ENCODE measurements at regions not wholly inside any gene's neighbourhood (a gene's known extent, or its start where the extent isn't known, plus 50 kb on each side); places are given as distances from the start of the nearest gene placed in this dataset.

DNA sequence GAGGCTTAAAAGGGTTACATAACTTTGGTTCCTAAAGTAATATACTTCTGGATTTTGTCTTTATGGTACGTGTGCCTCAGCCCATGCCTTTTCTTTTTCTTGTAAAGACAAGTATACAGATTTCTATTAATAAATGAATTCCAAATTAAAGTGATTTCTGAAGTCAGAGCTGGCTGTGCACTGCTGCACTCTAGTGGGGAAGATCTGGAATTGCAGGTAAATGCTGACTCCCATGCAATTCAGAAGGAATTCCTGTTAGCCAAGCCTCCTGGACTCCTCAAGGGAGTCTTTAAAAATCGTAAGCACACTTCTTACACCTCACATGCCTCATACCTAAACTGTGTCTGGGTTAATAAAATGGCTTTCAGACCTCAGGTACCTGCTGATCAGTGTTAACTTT, 118.4 kb upstream of the SLC7A1 start:
- TF ChIP-seq CTCF (IDR thresholded peaks at IDR 0.05; ENCODE audit: insufficient read depth, low read depth, low read length) (peak; percentile 83), EZH2 (IDR thresholded peaks at IDR 0.05; ENCODE audit: insufficient read depth, low read length) (no peak)
- FAIRE-seq (peak; percentile 17), DNase-seq (ENCODE audit: low read depth) (no peak)
- Histone ChIP-seq H4K20me1 (ENCODE audit: insufficient read depth, low read length) (no peaks in the 10 kb centered on the region), H2AFZ (ENCODE audit: low read depth, low read length) (no peak overlapping the region), H3K4me2 (ENCODE audit: low read length) (no peak overlapping the region), H3K9me3 (ENCODE audit: insufficient read depth, low read depth, low read length) (peaks cover 3% of the 10 kb centered on the region), H3K4me3 (ENCODE audit: insufficient read depth, low read depth, low read length) (no peak overlapping the region), H3K27ac (ENCODE audit: low read depth, low read length) (no peak overlapping the region), H3K36me3 (ENCODE audit: insufficient read depth, low read length) (no peaks in the 10 kb centered on the region), H3K79me2 (ENCODE audit: insufficient read depth, low read length) (no peaks in the 10 kb centered on the region), H3K4me1 (ENCODE audit: insufficient read depth, low read length) (no peaks in the 10 kb centered on the region), H3K9ac (ENCODE audit: low read length) (no peak overlapping the region), H3K27me3 (ENCODE audit: insufficient read depth, low read length) (peaks cover 1% of the 10 kb centered on the region)
- H3K36me3 Mint-ChIP-seq (ENCODE audit: low read depth, unreplicated experiment), result no peaks in the 10 kb centered on the region
- peaks cover 6% of the 10 kb centered on the region for H3K4me1 Mint-ChIP-seq (ENCODE audit: low read depth, unreplicated experiment)
- H3K9me3 Mint-ChIP-seq (ENCODE audit: unreplicated experiment), result no peaks in the 10 kb centered on the region
- H3K4me3 Mint-ChIP-seq (ENCODE audit: unreplicated experiment), result no peak overlapping the region
- peaks cover 18% of the 10 kb centered on the region for H3K27me3 Mint-ChIP-seq (ENCODE audit: low read depth, unreplicated experiment)
- H3K27ac Mint-ChIP-seq (ENCODE audit: unreplicated experiment), result no peak overlapping the region

DNA sequence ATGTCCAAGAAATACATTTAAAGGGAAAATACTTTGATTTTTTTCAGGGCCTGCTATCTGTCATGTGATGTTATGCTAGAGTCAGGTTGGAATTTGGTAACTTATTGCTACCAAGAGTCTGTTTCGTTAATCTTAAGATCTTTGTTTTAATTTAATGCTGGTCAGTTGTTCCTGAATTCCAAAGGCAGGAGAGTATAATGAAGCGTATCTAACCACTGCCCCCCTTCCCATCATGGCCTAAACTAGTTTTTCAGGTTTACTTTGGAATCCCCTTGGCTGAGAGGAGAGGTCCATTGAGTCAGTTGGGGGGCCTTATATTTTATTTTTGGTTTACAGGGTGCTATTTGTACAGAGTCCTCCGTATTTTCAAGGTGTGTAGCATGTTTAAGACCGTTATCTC, 116.3 kb upstream of the SLC7A1 start:
- FAIRE-seq, result no peak
- peaks cover 3% of the 10 kb centered on the region for H3K9me3 Mint-ChIP-seq (ENCODE audit: unreplicated experiment)

More for the DNA sequence above, 116.3 kb upstream of the SLC7A1 start:
- no peaks in the 10 kb centered on the region for H3K27me3 ChIP-seq (ENCODE audit: insufficient read depth, low read length)
- H3K79me2 ChIP-seq (ENCODE audit: insufficient read depth, low read length), result no peaks in the 10 kb centered on the region
- no peaks in the 10 kb centered on the region for H3K36me3 ChIP-seq (ENCODE audit: insufficient read depth, low read length)
- H3K4me1 Mint-ChIP-seq (ENCODE audit: low read depth, unreplicated experiment), result peaks cover 6% of the 10 kb centered on the region
- H3K9me3 ChIP-seq (ENCODE audit: insufficient read depth, low read depth, low read length), result peaks cover 3% of the 10 kb centered on the region
- no peak for DNase-seq (ENCODE audit: low read depth)
- no peak overlapping the region for H3K4me3 Mint-ChIP-seq (ENCODE audit: unreplicated experiment)
- no peaks in the 10 kb centered on the region for H3K36me3 Mint-ChIP-seq (ENCODE audit: low read depth, unreplicated experiment)
- H3K4me2 ChIP-seq (ENCODE audit: low read length), result no peak overlapping the region
- no peak overlapping the region for H3K9ac ChIP-seq (ENCODE audit: low read length)
- H3K27me3 Mint-ChIP-seq (ENCODE audit: low read depth, unreplicated experiment), result peaks cover 23% of the 10 kb centered on the region
- no peaks in the 10 kb centered on the region for H3K4me1 ChIP-seq (ENCODE audit: insufficient read depth, low read length)
- TF ChIP-seq CTCF (IDR thresholded peaks at IDR 0.05; ENCODE audit: insufficient read depth, low read depth, low read length) (no peak), EZH2 (IDR thresholded peaks at IDR 0.05; ENCODE audit: insufficient read depth, low read length) (no peak)
- H2AFZ ChIP-seq (ENCODE audit: low read depth, low read length), result no peak overlapping the region
- no peaks in the 10 kb centered on the region for H4K20me1 ChIP-seq (ENCODE audit: insufficient read depth, low read length)
- H3K4me3 ChIP-seq (ENCODE audit: insufficient read depth, low read depth, low read length), result no peak overlapping the region
- no peak overlapping the region for H3K27ac ChIP-seq (ENCODE audit: low read depth, low read length)
- no peak overlapping the region for H3K27ac Mint-ChIP-seq (ENCODE audit: unreplicated experiment)

Measured in astrocyte (in vitro differentiated cells and primary cell).